ENCODE measurements at regions not wholly inside any gene's neighbourhood (a gene's known extent, or its start where the extent isn't known, plus 50 kb on each side); places are given as distances from the start of the nearest gene placed in this dataset.

DNA sequence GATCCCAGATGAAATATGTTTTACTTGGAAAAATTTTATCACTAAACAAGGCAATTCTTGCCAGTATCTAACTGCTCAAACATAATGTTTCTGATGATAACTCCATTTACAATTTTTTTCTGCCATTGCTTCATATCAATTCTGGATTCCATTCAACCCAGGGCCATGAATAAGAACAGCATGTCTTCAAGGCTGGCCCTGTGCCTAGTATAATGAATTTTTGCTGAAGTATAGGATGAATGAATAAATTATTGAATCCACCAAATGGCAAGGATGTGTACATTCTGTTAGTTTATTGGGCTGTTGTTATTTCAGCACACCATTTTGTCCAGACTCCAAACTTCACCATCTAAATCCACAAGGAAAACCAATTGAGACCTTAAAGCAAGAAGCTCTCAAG, 414.7 kb downstream of the HS3ST3B1 start:
- Mint-ChIP-seq H3K36me3 (ENCODE audit: low read depth) (no peaks in the 10 kb centered on the region), H3K4me3 (no peak overlapping the region), H3K27me3 (ENCODE audit: low read depth) (no peaks in the 10 kb centered on the region), H3K27ac (no peak overlapping the region), H3K9me3 (no peaks in the 10 kb centered on the region), H3K4me1 (ENCODE audit: low read depth) (no peaks in the 10 kb centered on the region)

GRCh38 chr17:14712611-14713021, 411.7 kb downstream of the HS3ST3B1 start:
- H3K36me3 Mint-ChIP-seq (ENCODE audit: low read depth): no peaks in the 10 kb centered on the region
- H3K9me3 Mint-ChIP-seq: no peaks in the 10 kb centered on the region

DNA sequence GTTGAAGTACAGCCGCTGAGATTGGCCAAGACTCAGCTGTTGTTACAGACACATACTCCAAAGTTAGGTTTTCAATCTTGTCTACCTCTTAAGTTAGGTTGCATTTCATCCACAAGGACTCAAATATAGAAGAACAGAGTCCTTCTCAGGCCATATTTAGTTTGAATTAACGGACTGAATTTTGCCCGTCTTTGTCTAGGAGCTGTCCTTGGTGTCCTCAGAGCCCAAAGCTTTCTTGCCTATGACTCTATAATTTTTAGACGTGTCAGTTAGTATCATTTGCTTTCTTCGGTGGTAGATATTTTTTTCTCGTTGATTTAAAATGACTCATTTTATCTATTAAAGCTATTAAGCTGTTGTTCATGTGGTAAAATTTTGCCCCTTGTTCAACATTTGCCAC, 403.2 kb downstream of the HS3ST3B1 start:
- no peaks in the 10 kb centered on the region for H3K9me3 Mint-ChIP-seq
- H3K4me3 Mint-ChIP-seq: no peak overlapping the region
- no peaks in the 10 kb centered on the region for H3K36me3 Mint-ChIP-seq (ENCODE audit: low read depth)
- H3K27ac Mint-ChIP-seq: no peak overlapping the region
- H3K4me1 Mint-ChIP-seq (ENCODE audit: low read depth): no peaks in the 10 kb centered on the region
- no peaks in the 10 kb centered on the region for H3K27me3 Mint-ChIP-seq (ENCODE audit: low read depth)

More at GRCh38 chr17:14712611-14713021, 411.7 kb downstream of the HS3ST3B1 start:
- Mint-ChIP-seq H3K4me3 (no peak overlapping the region), H3K4me1 (ENCODE audit: low read depth) (no peaks in the 10 kb centered on the region), H3K27ac (no peak overlapping the region), H3K27me3 (ENCODE audit: low read depth) (no peaks in the 10 kb centered on the region)

DNA sequence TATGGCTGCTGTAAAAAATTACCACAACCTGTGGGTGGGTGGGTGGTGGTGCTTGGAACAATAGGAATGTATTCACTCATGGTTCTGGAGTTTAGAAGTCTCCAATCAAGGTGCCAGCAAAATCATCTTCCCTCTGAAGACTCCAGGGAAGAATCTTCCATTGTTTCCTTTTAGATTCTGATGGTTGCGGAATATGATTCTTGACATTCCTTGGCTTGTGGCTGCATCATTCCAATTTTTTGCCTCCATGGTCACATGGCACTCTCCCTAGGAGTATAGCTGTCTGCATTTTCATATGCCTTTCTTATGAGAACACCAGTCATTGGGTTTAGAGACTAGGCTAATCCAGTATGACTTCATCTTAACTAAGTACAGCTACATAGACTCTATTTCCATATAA, 401.0 kb downstream of the HS3ST3B1 start:
- Mint-ChIP-seq H3K36me3 (ENCODE audit: low read depth) (no peaks in the 10 kb centered on the region), H3K27me3 (ENCODE audit: low read depth) (no peaks in the 10 kb centered on the region), H3K4me3 (no peak overlapping the region), H3K9me3 (no peaks in the 10 kb centered on the region), H3K4me1 (ENCODE audit: low read depth) (no peaks in the 10 kb centered on the region), H3K27ac (no peak overlapping the region)

- Mint-ChIP-seq H3K4me1 (ENCODE audit: low read depth) (no peaks in the 10 kb centered on the region), H3K27ac (no peak overlapping the region), H3K4me3 (no peak overlapping the region), H3K9me3 (no peaks in the 10 kb centered on the region), H3K27me3 (ENCODE audit: low read depth) (no peaks in the 10 kb centered on the region), H3K36me3 (ENCODE audit: low read depth) (no peaks in the 10 kb centered on the region)
Observed at GRCh38 chr17:14699574-14700185, 398.8 kb downstream of the HS3ST3B1 start.

DNA sequence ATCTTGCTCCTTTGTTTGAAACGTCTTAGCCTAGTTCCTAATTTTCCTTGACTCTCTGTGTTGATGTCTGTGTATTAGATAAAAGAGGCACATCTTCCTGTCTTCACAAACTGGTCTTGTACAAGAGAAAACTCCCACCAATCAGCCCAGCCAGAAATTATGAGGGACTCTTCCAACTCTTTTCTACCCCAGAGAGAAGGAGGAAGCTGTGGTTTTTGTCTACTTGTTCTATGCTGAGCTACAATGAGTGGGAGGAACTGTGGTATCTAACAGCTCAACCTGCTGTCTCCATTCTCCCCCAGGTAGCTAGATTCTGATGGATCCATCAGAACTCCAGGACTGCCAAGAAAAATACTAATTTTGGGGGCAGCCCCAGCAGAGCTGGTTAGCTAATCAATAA, 392.5 kb downstream of the HS3ST3B1 start:
- no peaks in the 10 kb centered on the region for H3K4me1 Mint-ChIP-seq (ENCODE audit: low read depth)
- H3K36me3 Mint-ChIP-seq (ENCODE audit: low read depth): no peaks in the 10 kb centered on the region
- H3K27me3 Mint-ChIP-seq (ENCODE audit: low read depth): no peaks in the 10 kb centered on the region
- H3K27ac Mint-ChIP-seq: no peak overlapping the region
- peaks cover 2% of the 10 kb centered on the region for H3K9me3 Mint-ChIP-seq
- H3K4me3 Mint-ChIP-seq: no peak overlapping the region

- Mint-ChIP-seq H3K4me1 (ENCODE audit: low read depth) (no peaks in the 10 kb centered on the region), H3K27me3 (ENCODE audit: low read depth) (no peaks in the 10 kb centered on the region), H3K36me3 (ENCODE audit: low read depth) (no peaks in the 10 kb centered on the region), H3K27ac (no peak overlapping the region), H3K9me3 (peaks cover 2% of the 10 kb centered on the region), H3K4me3 (no peak overlapping the region)
Observed at GRCh38 chr17:14690704-14691103, 389.8 kb downstream of the HS3ST3B1 start.

DNA sequence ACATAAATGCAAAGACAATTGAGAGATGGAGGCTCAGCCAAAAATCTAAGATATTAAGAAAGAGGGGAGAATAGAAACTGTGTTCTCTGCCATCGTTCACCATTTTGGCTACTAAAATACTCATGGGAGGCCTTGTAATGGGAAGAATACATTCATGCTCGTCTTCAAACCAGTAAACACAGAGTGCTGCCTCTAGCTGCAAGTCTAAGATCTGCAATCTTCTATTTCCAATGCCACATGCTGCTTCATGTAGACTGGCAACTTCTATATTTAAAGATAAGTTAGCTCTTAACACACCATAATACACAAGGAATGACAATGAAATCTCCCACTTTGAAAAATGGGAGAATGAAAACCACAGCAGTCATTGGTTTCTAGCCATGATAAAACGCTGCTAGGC, 387.3 kb downstream of the HS3ST3B1 start:
- Mint-ChIP-seq H3K36me3 (ENCODE audit: low read depth) (no peaks in the 10 kb centered on the region), H3K27ac (no peak overlapping the region), H3K27me3 (ENCODE audit: low read depth) (no peaks in the 10 kb centered on the region), H3K4me3 (no peak overlapping the region), H3K9me3 (peaks cover 2% of the 10 kb centered on the region), H3K4me1 (ENCODE audit: low read depth) (no peaks in the 10 kb centered on the region)

DNA sequence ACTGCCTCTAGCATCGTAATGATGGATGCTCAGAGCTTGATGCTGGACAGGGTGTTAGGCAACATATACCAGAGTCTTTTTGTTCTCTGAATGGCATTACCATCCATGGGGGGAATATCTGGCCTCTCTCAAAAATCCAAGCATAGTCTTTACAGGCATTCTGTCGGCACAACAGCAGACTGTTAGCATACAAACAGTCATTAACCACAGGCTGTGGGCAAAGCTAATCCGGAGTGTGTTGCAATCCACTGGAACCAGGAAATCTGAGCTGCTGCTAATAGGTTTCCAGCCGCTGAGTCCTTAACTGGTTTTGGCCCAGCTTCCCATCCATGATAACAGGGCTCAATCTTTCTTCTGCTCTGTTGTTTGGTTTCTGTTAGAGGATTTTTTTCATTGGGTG, 371.9 kb downstream of the HS3ST3B1 start:
- H3K4me1 Mint-ChIP-seq (ENCODE audit: low read depth): no peaks in the 10 kb centered on the region
- H3K27ac Mint-ChIP-seq: no peak overlapping the region
- no peaks in the 10 kb centered on the region for H3K27me3 Mint-ChIP-seq (ENCODE audit: low read depth)
- H3K36me3 Mint-ChIP-seq (ENCODE audit: low read depth): no peaks in the 10 kb centered on the region
- no peak overlapping the region for H3K4me3 Mint-ChIP-seq
- H3K9me3 Mint-ChIP-seq: peaks cover 3% of the 10 kb centered on the region

- Mint-ChIP-seq H3K36me3 (ENCODE audit: low read depth) (no peaks in the 10 kb centered on the region), H3K27me3 (ENCODE audit: low read depth) (no peaks in the 10 kb centered on the region), H3K27ac (no peak overlapping the region), H3K4me3 (no peak overlapping the region), H3K4me1 (ENCODE audit: low read depth) (no peaks in the 10 kb centered on the region), H3K9me3 (no peaks in the 10 kb centered on the region)
Observed at GRCh38 chr17:14670861-14671260, 370.0 kb downstream of the HS3ST3B1 start.

- Mint-ChIP-seq H3K27me3 (ENCODE audit: low read depth) (no peaks in the 10 kb centered on the region), H3K36me3 (ENCODE audit: low read depth) (no peaks in the 10 kb centered on the region), H3K9me3 (no peaks in the 10 kb centered on the region), H3K4me3 (no peak overlapping the region), H3K27ac (no peak overlapping the region), H3K4me1 (ENCODE audit: low read depth) (no peaks in the 10 kb centered on the region)
Observed at GRCh38 chr17:14664511-14664910, 363.6 kb downstream of the HS3ST3B1 start.

GRCh38 chr17:14641117-14641516, 340.2 kb downstream of the HS3ST3B1 start:
- Mint-ChIP-seq H3K27me3 (ENCODE audit: low read depth) (no peaks in the 10 kb centered on the region), H3K4me3 (no peak overlapping the region), H3K4me1 (ENCODE audit: low read depth) (no peaks in the 10 kb centered on the region), H3K27ac (no peak overlapping the region), H3K9me3 (no peaks in the 10 kb centered on the region), H3K36me3 (ENCODE audit: low read depth) (no peaks in the 10 kb centered on the region)

- Mint-ChIP-seq H3K27me3 (ENCODE audit: low read depth) (no peaks in the 10 kb centered on the region), H3K27ac (no peak overlapping the region), H3K4me1 (ENCODE audit: low read depth) (no peaks in the 10 kb centered on the region), H3K9me3 (no peaks in the 10 kb centered on the region), H3K4me3 (no peak overlapping the region), H3K36me3 (ENCODE audit: low read depth) (no peaks in the 10 kb centered on the region)
Observed at GRCh38 chr17:14637260-14637659, 336.4 kb downstream of the HS3ST3B1 start.

GRCh38 chr17:14630621-14631020, 329.7 kb downstream of the HS3ST3B1 start:
- H3K27me3 Mint-ChIP-seq (ENCODE audit: low read depth): no peaks in the 10 kb centered on the region
- no peaks in the 10 kb centered on the region for H3K4me1 Mint-ChIP-seq (ENCODE audit: low read depth)
- H3K36me3 Mint-ChIP-seq (ENCODE audit: low read depth): no peaks in the 10 kb centered on the region
- no peak overlapping the region for H3K27ac Mint-ChIP-seq
- no peak overlapping the region for H3K4me3 Mint-ChIP-seq
- peaks cover 10% of the 10 kb centered on the region for H3K9me3 Mint-ChIP-seq

DNA sequence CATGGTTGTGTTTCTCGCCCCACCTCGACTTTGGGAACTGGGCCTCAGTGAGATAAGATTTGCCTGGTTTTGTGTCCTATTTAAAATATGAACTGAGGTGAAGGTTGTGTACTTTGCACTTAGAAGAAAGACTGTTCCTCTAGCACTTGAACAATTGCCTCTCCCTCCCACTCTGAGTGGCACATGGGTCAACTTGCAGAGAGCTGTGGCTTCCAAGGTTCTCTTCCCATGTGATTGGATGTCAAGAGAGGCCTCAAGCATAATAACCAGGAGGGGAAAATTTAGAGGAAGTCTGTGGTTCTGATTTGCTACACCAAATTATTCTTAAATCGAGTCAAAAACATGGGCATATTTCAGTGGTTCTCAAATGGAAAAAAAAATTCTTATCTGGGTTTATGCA, 329.2 kb downstream of the HS3ST3B1 start:
- Mint-ChIP-seq H3K27ac (no peak overlapping the region), H3K4me1 (ENCODE audit: low read depth) (no peaks in the 10 kb centered on the region), H3K36me3 (ENCODE audit: low read depth) (no peaks in the 10 kb centered on the region), H3K9me3 (peaks cover 10% of the 10 kb centered on the region), H3K4me3 (no peak overlapping the region), H3K27me3 (ENCODE audit: low read depth) (no peaks in the 10 kb centered on the region)

GRCh38 chr17:14622615-14623101, 321.8 kb downstream of the HS3ST3B1 start:
- no peaks in the 10 kb centered on the region for H3K36me3 Mint-ChIP-seq (ENCODE audit: low read depth)
- H3K4me1 Mint-ChIP-seq (ENCODE audit: low read depth): no peaks in the 10 kb centered on the region
- H3K4me3 Mint-ChIP-seq: no peak overlapping the region
- H3K9me3 Mint-ChIP-seq: no peaks in the 10 kb centered on the region
- H3K27me3 Mint-ChIP-seq (ENCODE audit: low read depth): no peaks in the 10 kb centered on the region
- no peak overlapping the region for H3K27ac Mint-ChIP-seq
